GM19025 (cell line): ENCODE measurements at regions not wholly inside any gene's neighbourhood (a gene's known extent, or its start where the extent isn't known, plus 50 kb on each side); places are given as distances from the start of the nearest gene placed in this dataset.

ENCODE experiments used
- ATAC-seq: cut with Tn5 transposase; IDR thresholded peaks from one replicate; pipeline ENCODE4 v1.9.1; 2021; ENCODE audit warnings: mild to moderate bottlenecking, low read depth, moderate library complexity; ENCODE audit not compliant: unreplicated experiment

GRCh38 chr20:43804781-43805180 lies 78.0 kb upstream of the GTSF1L start:
- ATAC-seq: no peak

DNA sequence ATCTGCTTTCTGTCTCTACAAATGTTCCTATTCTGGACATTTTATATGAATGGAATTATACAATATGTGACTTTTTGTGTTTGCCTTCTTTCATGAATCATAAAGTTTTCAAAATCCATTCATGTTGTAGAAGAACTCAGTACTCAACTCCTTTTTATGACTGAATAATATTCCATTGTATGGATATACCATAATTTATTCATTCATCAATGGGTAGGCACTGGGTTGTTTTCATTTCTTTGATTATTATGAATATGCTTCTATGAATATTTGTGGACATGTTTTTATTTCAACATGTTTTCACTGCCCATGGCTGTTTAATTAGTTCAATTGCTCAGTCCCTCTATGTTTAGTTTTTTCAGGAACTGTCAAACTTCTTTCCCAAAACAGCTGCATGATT lies 76.5 kb upstream of the GTSF1L start:
- no peak for ATAC-seq

- ATAC-seq: no peak
Observed at GRCh38 chr20:43800186-43800585, 73.4 kb upstream of the GTSF1L start.

DNA sequence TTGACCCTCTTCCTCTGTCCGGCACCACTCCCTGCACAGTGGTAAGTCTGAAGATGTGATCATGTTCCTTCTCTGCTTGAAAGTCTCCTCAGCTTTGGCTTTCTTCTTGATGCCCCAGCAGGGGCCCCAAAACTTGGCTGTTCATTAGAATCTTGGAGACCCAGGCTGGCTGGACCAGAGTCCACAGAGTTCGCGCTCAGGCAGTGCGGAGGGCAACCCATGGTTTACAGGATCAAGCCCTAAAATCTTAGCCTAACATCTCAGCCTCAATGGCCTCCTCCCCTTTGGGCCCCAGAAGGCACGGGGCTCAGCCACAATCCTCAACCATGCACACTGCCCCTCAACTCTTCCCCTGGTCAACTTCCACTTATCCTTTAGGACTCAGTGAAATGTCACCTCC lies 72.9 kb upstream of the GTSF1L start:
- ATAC-seq: no peak

DNA sequence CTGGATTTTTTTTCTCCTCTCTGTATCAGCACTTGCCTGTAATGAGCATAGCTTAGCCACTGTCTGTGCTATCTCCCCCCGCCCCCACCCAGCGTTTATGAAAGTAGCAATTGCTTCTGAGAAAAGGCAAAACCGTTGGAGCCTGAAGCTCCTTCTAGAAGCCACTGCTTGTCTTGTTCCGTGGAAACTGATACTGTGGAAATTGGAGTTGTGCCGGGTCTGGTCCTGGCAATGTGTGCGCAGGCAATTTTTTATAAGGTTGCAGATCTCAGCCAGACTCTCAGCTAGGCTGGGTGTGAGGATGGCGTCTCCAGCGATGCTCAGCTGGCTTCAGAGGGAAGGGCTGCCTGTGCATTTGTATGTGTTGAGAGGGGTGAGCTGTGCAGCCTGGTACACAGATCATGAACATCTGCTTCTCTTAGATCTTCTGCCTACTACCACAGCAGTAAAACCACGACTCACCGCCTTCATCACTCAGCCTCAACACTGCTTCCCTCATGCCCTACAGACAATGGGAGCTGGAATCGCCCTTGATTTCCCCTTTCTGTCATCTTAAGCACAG lies 72.4 kb upstream of the GTSF1L start:
- ATAC-seq: no peak

DNA sequence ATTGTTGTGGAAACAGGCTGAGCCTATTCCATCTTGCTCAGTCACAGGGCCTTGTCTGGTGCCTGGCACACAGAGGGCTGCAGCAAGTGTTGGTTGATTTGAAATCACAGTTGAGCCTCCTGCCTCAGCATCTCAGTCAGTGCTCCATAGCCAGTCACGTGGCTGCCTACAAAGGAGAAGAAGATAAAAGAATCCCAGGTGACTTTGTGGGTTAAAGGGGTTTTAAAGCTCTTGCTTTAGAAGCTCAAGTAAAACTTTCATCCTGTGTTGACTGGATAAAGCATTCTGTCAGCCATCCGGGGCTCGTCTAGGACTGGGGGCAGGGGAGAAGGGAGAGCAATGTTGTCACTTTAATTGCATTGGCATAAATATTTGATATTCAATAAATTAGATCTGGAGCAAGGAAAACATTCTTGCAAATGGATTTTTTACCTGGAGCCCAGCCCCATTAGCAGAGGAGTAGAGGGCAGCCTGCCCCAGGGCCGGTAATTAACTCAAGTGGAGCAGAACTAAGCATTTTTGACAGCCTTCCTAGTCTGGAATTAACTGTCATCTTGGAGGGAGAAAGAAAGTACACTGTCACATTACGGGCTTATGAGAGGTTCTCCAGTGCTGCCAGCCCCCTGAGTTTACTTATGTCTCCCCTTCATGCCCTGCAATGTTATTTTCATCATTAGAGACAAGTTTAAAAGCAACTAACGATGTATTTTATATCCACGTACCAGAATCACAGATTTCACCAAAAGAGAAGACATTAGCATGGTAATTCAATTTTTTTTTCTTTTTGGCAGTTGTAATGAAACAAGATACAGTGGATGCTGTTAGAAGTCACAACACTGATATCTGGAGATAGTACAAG lies 71.7 kb upstream of the GTSF1L start:
- ATAC-seq: no peak

DNA sequence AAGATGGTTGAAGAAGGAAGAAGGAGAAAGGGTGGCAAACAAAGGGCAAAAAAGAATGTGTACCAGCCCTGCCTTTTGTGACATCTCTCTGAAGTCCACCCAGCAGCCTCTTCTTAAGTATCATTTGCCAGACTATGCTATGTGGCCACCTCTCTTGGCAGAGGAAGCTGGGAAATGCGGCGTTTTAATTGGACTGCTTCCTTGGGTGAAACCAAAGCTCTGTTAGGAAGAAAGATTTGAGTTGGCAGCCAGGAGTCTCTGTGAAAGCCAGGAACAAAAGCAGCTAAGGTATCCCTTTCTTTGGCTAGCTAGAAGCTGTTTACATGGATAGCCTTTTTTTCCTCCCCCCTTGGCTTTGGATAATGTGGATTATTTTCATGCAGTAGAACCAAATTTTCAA lies 67.5 kb upstream of the GTSF1L start:
- ATAC-seq: no peak

DNA sequence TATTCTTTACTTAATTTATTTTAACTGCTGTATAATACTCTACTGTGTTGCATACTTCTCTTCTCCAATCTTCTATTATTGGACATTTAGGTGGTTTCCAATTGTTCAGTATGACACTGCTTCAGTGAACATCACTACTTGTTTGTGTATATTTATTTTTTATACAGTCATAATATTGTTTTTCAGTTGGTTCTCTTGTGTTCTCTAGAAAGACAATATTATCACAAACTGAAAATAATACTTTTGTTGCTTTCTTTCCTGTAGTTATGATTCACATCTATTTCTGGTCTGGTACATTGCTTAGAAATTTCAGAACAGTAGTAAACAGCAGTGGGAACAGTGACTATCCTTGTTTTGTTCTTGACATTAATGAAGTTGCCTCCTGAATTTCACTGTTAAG lies 62.8 kb upstream of the GTSF1L start:
- no peak for ATAC-seq

DNA sequence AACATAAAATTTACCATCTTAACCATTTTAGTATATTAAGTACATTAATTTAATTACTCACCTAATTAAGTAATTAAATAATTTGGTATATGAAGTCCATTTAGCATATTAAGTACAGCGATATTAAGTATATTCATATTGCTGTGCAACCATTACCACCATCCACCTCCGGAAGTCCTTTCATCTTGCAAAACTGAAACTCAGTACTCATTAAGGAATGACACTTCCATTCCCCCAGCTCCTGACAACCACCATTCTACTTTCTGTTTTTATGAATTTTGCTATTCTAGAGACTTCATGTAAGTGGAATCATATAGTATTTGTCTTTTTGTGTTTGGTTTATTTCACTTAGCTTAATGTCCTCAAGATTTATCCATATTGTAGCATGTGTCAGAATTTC lies 61.1 kb upstream of the GTSF1L start:
- peak; percentile 75 for ATAC-seq

GRCh38 chr20:43786885-43787284 lies 60.1 kb upstream of the GTSF1L start:
- ATAC-seq: no peak

DNA sequence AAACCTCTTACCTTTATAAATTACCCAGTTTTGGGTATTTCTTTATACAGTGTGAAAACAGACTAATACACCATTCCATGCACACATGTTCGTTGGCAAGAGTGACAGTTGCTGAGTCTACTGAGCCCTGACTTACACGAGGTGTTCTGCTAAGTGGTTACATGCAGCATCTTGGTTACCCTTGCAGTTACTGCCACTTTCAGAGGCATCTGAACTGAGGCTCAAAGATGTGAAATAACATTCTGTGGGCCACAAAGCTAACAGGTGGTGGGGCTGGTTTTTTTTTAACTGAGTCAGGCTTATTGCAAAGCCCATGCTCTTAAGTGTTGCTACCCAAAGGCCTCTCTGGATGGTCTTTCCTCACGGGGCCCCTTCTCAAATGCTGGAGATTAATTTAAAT lies 54.4 kb upstream of the GTSF1L start:
- no peak for ATAC-seq

DNA sequence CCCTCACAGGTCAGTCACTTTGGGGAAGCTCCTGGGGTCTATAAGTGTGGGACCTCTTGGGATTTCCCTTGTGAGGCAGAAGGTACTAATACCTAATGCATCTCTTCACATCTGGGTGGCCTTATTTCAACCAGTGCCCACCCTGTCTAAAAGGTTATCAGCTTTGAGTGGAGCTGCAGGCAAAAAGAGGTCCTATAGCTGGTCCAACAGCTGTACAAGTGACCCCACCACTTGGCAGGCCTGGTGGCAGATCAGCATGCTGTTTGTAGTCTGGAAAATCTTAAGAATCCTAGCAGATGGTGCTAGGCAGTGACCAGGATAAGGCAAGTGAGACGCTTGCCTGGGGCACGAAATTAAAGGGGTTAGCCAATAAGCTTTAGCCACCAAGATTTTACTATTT lies 51.6 kb upstream of the GTSF1L start:
- no peak for ATAC-seq

GRCh38 chr20:43776691-43777090 lies 49.9 kb upstream of the GTSF1L start:
- ATAC-seq: no peak
